Fibroblast of lung (primary cell): ENCODE measurements at regions not wholly inside any gene's neighbourhood (a gene's known extent, or its start where the extent isn't known, plus 50 kb on each side); places are given as distances from the start of the nearest gene placed in this dataset.

Source experiments
- EZH2 ChIP-seq: IDR thresholded peaks from 2 replicates; pipeline ENCODE4 v1.5.1; 2012; ENCODE audit warnings: low read length, control low read depth, mild to moderate bottlenecking; ENCODE audit errors: missing control alignments
- TF ChIP-seq, protein P1 (sequence below), 2 donors: IDR thresholded peaks in 1 of 2; conservative IDR thresholded peaks in 1 of 2; 1 replicate in 1 of 2; 2 replicates in 1 of 2; pipeline ENCODE4 v1.5.1; 2011 to 2012; ENCODE audit warnings: low read length in 2 of 2, control low read depth in 1 of 2, inconsistent platforms in 1 of 2, low read depth in 1 of 2, mild to moderate bottlenecking in 1 of 2

DNA sequence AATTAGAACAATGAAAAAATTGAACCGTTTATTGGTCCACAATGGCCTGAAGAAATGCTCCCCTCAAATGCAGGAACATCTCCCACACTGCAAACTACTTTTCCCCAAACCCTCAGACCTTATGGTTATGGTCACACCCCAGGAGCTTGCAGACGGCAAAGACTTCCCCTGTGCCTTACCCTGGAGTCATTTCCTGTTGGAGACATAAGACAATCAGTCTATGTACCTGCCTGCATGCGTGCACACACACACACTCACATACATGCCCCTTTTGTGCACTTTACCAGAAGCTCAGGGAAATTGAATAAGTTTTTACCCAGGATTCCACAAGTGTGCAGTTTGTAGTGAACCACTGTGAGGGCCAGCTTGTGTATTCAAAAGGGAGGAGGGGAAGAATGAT, 281.9 kb upstream of the CELF4 start:
- TF ChIP-seq, protein P1, sequence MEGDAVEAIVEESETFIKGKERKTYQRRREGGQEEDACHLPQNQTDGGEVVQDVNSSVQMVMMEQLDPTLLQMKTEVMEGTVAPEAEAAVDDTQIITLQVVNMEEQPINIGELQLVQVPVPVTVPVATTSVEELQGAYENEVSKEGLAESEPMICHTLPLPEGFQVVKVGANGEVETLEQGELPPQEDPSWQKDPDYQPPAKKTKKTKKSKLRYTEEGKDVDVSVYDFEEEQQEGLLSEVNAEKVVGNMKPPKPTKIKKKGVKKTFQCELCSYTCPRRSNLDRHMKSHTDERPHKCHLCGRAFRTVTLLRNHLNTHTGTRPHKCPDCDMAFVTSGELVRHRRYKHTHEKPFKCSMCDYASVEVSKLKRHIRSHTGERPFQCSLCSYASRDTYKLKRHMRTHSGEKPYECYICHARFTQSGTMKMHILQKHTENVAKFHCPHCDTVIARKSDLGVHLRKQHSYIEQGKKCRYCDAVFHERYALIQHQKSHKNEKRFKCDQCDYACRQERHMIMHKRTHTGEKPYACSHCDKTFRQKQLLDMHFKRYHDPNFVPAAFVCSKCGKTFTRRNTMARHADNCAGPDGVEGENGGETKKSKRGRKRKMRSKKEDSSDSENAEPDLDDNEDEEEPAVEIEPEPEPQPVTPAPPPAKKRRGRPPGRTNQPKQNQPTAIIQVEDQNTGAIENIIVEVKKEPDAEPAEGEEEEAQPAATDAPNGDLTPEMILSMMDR (conservative IDR thresholded peaks at IDR 0.05 in 1 of 2, IDR thresholded peaks at IDR 0.05 in 1 of 2; ENCODE audit: low read depth in 1 of 2, low read length in 2 of 2) = no peak
- TF ChIP-seq EZH2 = no peak
